HepG2 (cell line): ENCODE measurements at regions not wholly inside any gene's neighbourhood (a gene's known extent, or its start where the extent isn't known, plus 50 kb on each side); places are given as distances from the start of the nearest gene placed in this dataset.

Experiments
- ATAD3A ChIP-seq: sonication (generic); formaldehyde crosslinking; IDR thresholded peaks from 2 replicates; pipeline ENCODE4 v1.4.0; 2020; ENCODE audit warnings: missing genetic modification reagents
- BHLHE40 ChIP-seq: IDR thresholded peaks from 2 replicates; pipeline ENCODE4 v1.6.1; 2011; ENCODE audit warnings: low read length, improper control_type of control experiment
- CCDC6 ChIP-seq: sonication (generic); formaldehyde crosslinking; IDR thresholded peaks from 2 replicates; pipeline ENCODE4 v1.8.1; 2022; ENCODE audit warnings: mild to moderate bottlenecking, missing genetic modification reagents, moderate library complexity
- GLMP ChIP-seq: sonication (generic); formaldehyde crosslinking; IDR thresholded peaks from 2 replicates; pipeline ENCODE4 v1.9.0; 2021; ENCODE audit warnings: missing genetic modification reagents, mild to moderate bottlenecking, borderline replicate concordance
- GTF2F1 ChIP-seq: fragments of 150-350 bp; IDR thresholded peaks from 2 replicates; pipeline ENCODE4 v1.6.1; 2014; ENCODE audit warnings: low read length
- HIVEP1 ChIP-seq: sonication (generic); formaldehyde crosslinking; IDR thresholded peaks from 2 replicates; pipeline ENCODE4 v1.4.0; 2020; ENCODE audit warnings: mild to moderate bottlenecking, missing genetic modification reagents
- KAT2B ChIP-seq: fragments of 150-350 bp; IDR thresholded peaks from 2 replicates; pipeline ENCODE4 v1.6.1; 2014; ENCODE audit warnings: low read depth, low read length, borderline replicate concordance
- KLF9 ChIP-seq: IDR thresholded peaks from 2 replicates; pipeline ENCODE4 v1.6.1; 2016; ENCODE audit warnings: low read depth
- MAFK ChIP-seq, 2 experiments: IDR thresholded peaks in 1 of 2; conservative IDR thresholded peaks in 1 of 2; 2 replicates each; pipeline ENCODE4 v1.6.1; 2011; ENCODE audit warnings: improper control_type of control experiment in 2 of 2, low read length in 2 of 2
- PHB2 ChIP-seq: fragments of 450-650 bp; IDR thresholded peaks from 2 replicates; pipeline ENCODE4 v1.6.1; 2018; ENCODE audit not compliant: partially characterized antibody
- RBFOX2 ChIP-seq: fragments of 200-400 bp; formaldehyde crosslinking; IDR thresholded peaks from 2 replicates; pipeline ENCODE4 v1.6.1; 2017; ENCODE audit warnings: low read depth, mild to moderate bottlenecking, low read length
- SMAD3 ChIP-seq: sonication (generic); formaldehyde crosslinking; IDR thresholded peaks from 2 replicates; pipeline ENCODE4 v1.4.0; 2020; ENCODE audit warnings: missing genetic modification reagents
- SNAPC5 ChIP-seq: sonication (generic); formaldehyde crosslinking; IDR thresholded peaks from 2 replicates; pipeline ENCODE4 v1.8.1; 2023; ENCODE audit warnings: mild to moderate bottlenecking, missing genetic modification reagents, borderline replicate concordance
- SP5 ChIP-seq: IDR thresholded peaks from 2 replicates; pipeline ENCODE4 v1.6.1; 2016; ENCODE audit warnings: low read depth, borderline replicate concordance
- ZNF263 ChIP-seq: sonication (generic); formaldehyde crosslinking; IDR thresholded peaks from 2 replicates; pipeline ENCODE4 v1.4.0; 2020; ENCODE audit warnings: missing genetic modification reagents
- ZNF276 ChIP-seq: sonication (generic); formaldehyde crosslinking; IDR thresholded peaks from 2 replicates; pipeline ENCODE4 v1.4.0; 2020; ENCODE audit warnings: mild to moderate bottlenecking, low read depth, missing genetic modification reagents
- ZNF329 ChIP-seq: sonication (generic); formaldehyde crosslinking; IDR thresholded peaks from 2 replicates; pipeline ENCODE4 v1.9.0; 2021; ENCODE audit warnings: low read depth, mild to moderate bottlenecking, missing genetic modification reagents
- ZNF350 ChIP-seq: sonication (generic); formaldehyde crosslinking; IDR thresholded peaks from 2 replicates; pipeline ENCODE4 v1.4.0; 2020; ENCODE audit warnings: mild to moderate bottlenecking, low read depth, missing genetic modification reagents, borderline replicate concordance
- ZNF496 ChIP-seq: sonication (generic); formaldehyde crosslinking; IDR thresholded peaks from 2 replicates; pipeline ENCODE4 v1.8.1; 2023; ENCODE audit warnings: mild to moderate bottlenecking, moderate library complexity, missing genetic modification reagents; ENCODE audit not compliant: insufficient replicate concordance
- ZNF503 ChIP-seq: sonication (generic); formaldehyde crosslinking; IDR thresholded peaks from 2 replicates; pipeline ENCODE4 v1.4.0; 2020; ENCODE audit warnings: missing genetic modification reagents
- ZNF660 ChIP-seq: sonication (generic); formaldehyde crosslinking; IDR thresholded peaks from 2 replicates; pipeline ENCODE4 v1.5.1; 2020; ENCODE audit warnings: mild to moderate bottlenecking, low read depth, missing genetic modification reagents, borderline replicate concordance
- ZNF672 ChIP-seq: sonication (generic); formaldehyde crosslinking; IDR thresholded peaks from 2 replicates; pipeline ENCODE4 v1.8.1; 2022; ENCODE audit warnings: missing genetic modification reagents
- ZNF674 ChIP-seq: sonication (generic); formaldehyde crosslinking; IDR thresholded peaks from 2 replicates; pipeline ENCODE4 v1.5.0; 2020; ENCODE audit warnings: low read depth, mild to moderate bottlenecking, missing genetic modification reagents
- ZNF776 ChIP-seq: sonication (generic); formaldehyde crosslinking; IDR thresholded peaks from 2 replicates; pipeline ENCODE4 v1.4.0; 2020; ENCODE audit warnings: mild to moderate bottlenecking, missing genetic modification reagents
- ZSCAN30 ChIP-seq: sonication (generic); formaldehyde crosslinking; IDR thresholded peaks from 2 replicates; pipeline ENCODE4 v1.5.0; 2020; ENCODE audit warnings: mild to moderate bottlenecking, missing genetic modification reagents
- ZSCAN31 ChIP-seq: sonication (generic); formaldehyde crosslinking; IDR thresholded peaks from 2 replicates; pipeline ENCODE4 v1.5.0; 2020; ENCODE audit warnings: low read depth, mild to moderate bottlenecking, missing genetic modification reagents

- TF ChIP-seq MAFK (conservative IDR thresholded peaks at IDR 0.05 in 1 of 2, IDR thresholded peaks at IDR 0.05 in 1 of 2; ENCODE audit: low read length in 2 of 2) (no peak), ZNF674 (no peak), CCDC6 (CRISPR knock-in tag) (no peak), GLMP (no peak), SMAD3 (CRISPR knock-in tag) (0 out of 2 replicates have a peak, but pooled peaks have one; percentile 37), RBFOX2 (no peak), ZNF503 (peak; percentile 44), ZNF263 (peak; percentile 37; the same call in 1 of the 2 replicates), SP5 (peak; percentile 68), ZNF276 (CRISPR knock-in tag) (0 out of 2 replicates have a peak, but pooled peaks have one; percentile 33), ATAD3A (no peak), ZSCAN30 (CRISPR knock-in tag) (no peak), KAT2B (no peak), ZNF496 (CRISPR knock-in tag) (no peak), ZNF329 (no peak), HIVEP1 (CRISPR knock-in tag) (peak; percentile 54), SNAPC5 (CRISPR knock-in tag) (no peak), ZNF660 (CRISPR knock-in tag) (no peak), ZSCAN31 (no peak), ZNF776 (CRISPR knock-in tag) (no peak), ZNF350 (CRISPR knock-in tag) (peak; percentile 47; the same call in 1 of the 2 replicates), KLF9 (no peak), PHB2 (no peak), BHLHE40 (0 out of 2 replicates have a peak, but pooled peaks have one; percentile 45), GTF2F1 (no peak), ZNF672 (CRISPR knock-in tag) (no peak)
Measured at GRCh38 chr21:39020751-39021477, 162.3 kb downstream of the PSMG1 start (continued).
